Neural progenitor cell (in vitro differentiated cells): ENCODE measurements at regions not wholly inside any gene's neighbourhood (a gene's known extent, or its start where the extent isn't known, plus 50 kb on each side); places are given as distances from the start of the nearest gene placed in this dataset.

Experiments used
- EZH2 ChIP-seq: fragments of 200-600 bp; sonication (generic); IDR thresholded peaks from 2 replicates; pipeline ENCODE4 v1.6.1; 2017; ENCODE audit warnings: antibody characterized with exemption, mild to moderate bottlenecking, moderate library complexity
- TF ChIP-seq, protein P1 (sequence below): fragments of 200-600 bp; sonication (generic); IDR thresholded peaks from 2 replicates; pipeline ENCODE4 v1.5.1; 2017; ENCODE audit warnings: antibody characterized with exemption, mild to moderate bottlenecking

DNA sequence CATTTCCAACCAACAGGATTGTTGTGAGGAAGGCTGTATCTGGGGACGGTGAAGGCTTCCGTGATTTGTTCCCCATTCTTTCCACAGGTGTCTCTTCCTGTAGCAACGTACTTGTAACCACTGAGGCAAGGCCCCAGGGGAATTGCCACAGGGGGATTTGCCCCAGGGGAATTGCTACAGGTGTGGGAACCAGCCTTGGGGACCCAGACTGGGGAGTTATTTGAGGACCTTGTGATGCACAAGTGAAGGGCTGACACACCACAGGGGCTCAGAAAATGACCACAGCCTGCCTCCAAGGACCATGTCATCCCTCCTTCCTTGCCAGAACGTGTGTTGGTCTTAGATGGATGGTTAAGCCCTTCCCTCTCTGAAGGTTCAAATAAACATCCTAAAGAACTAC is 131.4 kb upstream of the RGS6 start:
- TF ChIP-seq EZH2, result no peak
- TF ChIP-seq, protein P1, sequence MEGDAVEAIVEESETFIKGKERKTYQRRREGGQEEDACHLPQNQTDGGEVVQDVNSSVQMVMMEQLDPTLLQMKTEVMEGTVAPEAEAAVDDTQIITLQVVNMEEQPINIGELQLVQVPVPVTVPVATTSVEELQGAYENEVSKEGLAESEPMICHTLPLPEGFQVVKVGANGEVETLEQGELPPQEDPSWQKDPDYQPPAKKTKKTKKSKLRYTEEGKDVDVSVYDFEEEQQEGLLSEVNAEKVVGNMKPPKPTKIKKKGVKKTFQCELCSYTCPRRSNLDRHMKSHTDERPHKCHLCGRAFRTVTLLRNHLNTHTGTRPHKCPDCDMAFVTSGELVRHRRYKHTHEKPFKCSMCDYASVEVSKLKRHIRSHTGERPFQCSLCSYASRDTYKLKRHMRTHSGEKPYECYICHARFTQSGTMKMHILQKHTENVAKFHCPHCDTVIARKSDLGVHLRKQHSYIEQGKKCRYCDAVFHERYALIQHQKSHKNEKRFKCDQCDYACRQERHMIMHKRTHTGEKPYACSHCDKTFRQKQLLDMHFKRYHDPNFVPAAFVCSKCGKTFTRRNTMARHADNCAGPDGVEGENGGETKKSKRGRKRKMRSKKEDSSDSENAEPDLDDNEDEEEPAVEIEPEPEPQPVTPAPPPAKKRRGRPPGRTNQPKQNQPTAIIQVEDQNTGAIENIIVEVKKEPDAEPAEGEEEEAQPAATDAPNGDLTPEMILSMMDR, result no peak
